Prostate gland (tissue), 2 donors: ENCODE measurements at regions not wholly inside any gene's neighbourhood (a gene's known extent, or its start where the extent isn't known, plus 50 kb on each side); places are given as distances from the start of the nearest gene placed in this dataset.

Experiments used
- DNase-seq: peaks from one replicate; pipeline ENCODE4 v3.0.0-alpha.2; 2019; ENCODE audit warnings: low spot score
- H3K27ac ChIP-seq, 2 donors: fragments of 200-600 bp; sonication (generic); 2 replicates each; pipeline ENCODE4 v1.5.1; 2017 to 2019
- H3K27me3 ChIP-seq: fragments of 200-600 bp; sonication (generic); replicated peaks from 2 replicates; pipeline ENCODE4 v1.5.1; 2019; ENCODE audit not compliant: insufficient read depth
- H3K36me3 ChIP-seq, 2 donors: fragments of 200-600 bp; sonication (generic); 1 replicate in 1 of 2; 2 replicates in 1 of 2; pipeline versions ENCODE4 v1.5.1 to v1.8.1; 2017 to 2019
- H3K4me1 ChIP-seq: fragments of 200-600 bp; sonication (generic); replicated peaks from 2 replicates; pipeline ENCODE4 v1.5.1; 2019
- H3K4me3 ChIP-seq, 2 donors: fragments of 200-600 bp; sonication (generic); 2 replicates each; pipeline ENCODE4 v1.5.1; 2017 to 2019
- H3K9me3 ChIP-seq: fragments of 200-600 bp; sonication (generic); 2 replicates; pipeline ENCODE4 v1.5.1; 2017
- CTCF ChIP-seq, 4 experiments: fragments of 200-600 bp in 2 of 4; fragments of 450-650 bp in 2 of 4; sonication (generic) in 2 of 4; IDR thresholded peaks; 1 replicate in 3 of 4; 2 replicates in 1 of 4; pipeline ENCODE4 v1.5.1; 2016 to 2019; ENCODE audit warnings: antibody characterized with exemption in 4 of 4, mild to moderate bottlenecking in 2 of 4, moderate library complexity in 2 of 4
- POLR2A ChIP-seq: fragments of 450-650 bp; IDR thresholded peaks from one replicate; pipeline ENCODE4 v1.6.1; 2016; ENCODE audit warnings: antibody characterized with exemption, mild to moderate bottlenecking
- POLR2AphosphoS5 ChIP-seq: sonication (generic); formaldehyde crosslinking; IDR thresholded peaks from one replicate; pipeline ENCODE4 v1.6.1; 2017; ENCODE audit warnings: antibody characterized with exemption
- WGBS: methylation state at CpG from one replicate; pipeline ENCODE4 v1.1.5; 2018; 5-methylcytosine and 5-hydroxymethylcytosine counted together
- intact Hi-C: fragments of 100-400 bp; cut with DNase I; formaldehyde crosslinking; loops from one replicate; pipeline ENCODE4 v1.14.2; 2022

- H3K36me3 ChIP-seq: no peaks in the 10 kb centered on the region
- H3K4me3 ChIP-seq: no peak overlapping the region
- H3K27ac ChIP-seq: no peak overlapping the region
- no peaks in the 10 kb centered on the region for H3K27me3 ChIP-seq
- no peaks in the 10 kb centered on the region for H3K9me3 ChIP-seq
- intact Hi-C loops: no loop called here
- no peaks in the 10 kb centered on the region for H3K4me1 ChIP-seq
- no peak for DNase-seq
- 80% methylated on average over 5 of the region's 5 CpGs for WGBS
- no peak for TF ChIP-seq CTCF (IDR thresholded peaks at IDR 0.05)
- no peak for TF ChIP-seq POLR2AphosphoS5
- TF ChIP-seq POLR2A: no peak
These were observed 292.9 kb downstream of the USP46 start for GRCh38 chr4:52366191-52366590.

GRCh38 chr4:52366621-52367020, 292.5 kb downstream of the USP46 start:
- TF ChIP-seq POLR2AphosphoS5: no peak
- TF ChIP-seq POLR2A: no peak
- no peak for TF ChIP-seq CTCF (IDR thresholded peaks at IDR 0.05)
- Histone ChIP-seq H3K36me3 (no peaks in the 10 kb centered on the region), H3K4me3 (no peak overlapping the region), H3K9me3 (no peaks in the 10 kb centered on the region), H3K27me3 (no peaks in the 10 kb centered on the region), H3K27ac (no peak overlapping the region), H3K4me1 (no peaks in the 10 kb centered on the region)
- intact Hi-C loops: no loop called here
- no peak for DNase-seq
- WGBS: 21% methylated on average over 4 of the region's 4 CpGs

GRCh38 chr4:52367282-52367830, 291.7 kb downstream of the USP46 start:
- no peaks in the 10 kb centered on the region for H3K27me3 ChIP-seq
- H3K4me1 ChIP-seq: no peaks in the 10 kb centered on the region
- H3K36me3 ChIP-seq: no peaks in the 10 kb centered on the region
- H3K9me3 ChIP-seq: no peaks in the 10 kb centered on the region
- intact Hi-C loops: no loop called here
- no peak for DNase-seq
- H3K27ac ChIP-seq: no peak overlapping the region
- TF ChIP-seq POLR2A (no peak), POLR2AphosphoS5 (no peak), CTCF (IDR thresholded peaks at IDR 0.05) (no peak)
- WGBS: 37% methylated on average over 2 of the region's 2 CpGs
- H3K4me3 ChIP-seq: no peak overlapping the region

- 64% methylated on average over 6 of the region's 6 CpGs for WGBS
- DNase-seq: no peak
- TF ChIP-seq POLR2A: no peak
- TF ChIP-seq POLR2AphosphoS5: no peak
- TF ChIP-seq CTCF (IDR thresholded peaks at IDR 0.05): no peak
- Histone ChIP-seq H3K27ac (no peak overlapping the region), H3K27me3 (no peaks in the 10 kb centered on the region), H3K4me1 (no peaks in the 10 kb centered on the region), H3K4me3 (no peak overlapping the region), H3K9me3 (no peaks in the 10 kb centered on the region), H3K36me3 (no peaks in the 10 kb centered on the region)
- intact Hi-C loops: no loop called here
These were observed 290.2 kb downstream of the USP46 start for GRCh38 chr4:52368895-52369294.

GRCh38 chr4:52369649-52370048, 289.5 kb downstream of the USP46 start:
- WGBS: 65% methylated on average over 1 of the region's 1 CpG
- intact Hi-C loops: no loop called here
- no peak for TF ChIP-seq CTCF (IDR thresholded peaks at IDR 0.05)
- TF ChIP-seq POLR2A: no peak
- TF ChIP-seq POLR2AphosphoS5: no peak
- Histone ChIP-seq H3K9me3 (no peaks in the 10 kb centered on the region), H3K27me3 (no peaks in the 10 kb centered on the region), H3K4me3 (no peak overlapping the region), H3K27ac (no peak overlapping the region), H3K36me3 (no peaks in the 10 kb centered on the region), H3K4me1 (no peaks in the 10 kb centered on the region)
- DNase-seq: no peak
